ENCODE measurements at regions not wholly inside any gene's neighbourhood (a gene's known extent, or its start where the extent isn't known, plus 50 kb on each side); places are given as distances from the start of the nearest gene placed in this dataset.

DNA sequence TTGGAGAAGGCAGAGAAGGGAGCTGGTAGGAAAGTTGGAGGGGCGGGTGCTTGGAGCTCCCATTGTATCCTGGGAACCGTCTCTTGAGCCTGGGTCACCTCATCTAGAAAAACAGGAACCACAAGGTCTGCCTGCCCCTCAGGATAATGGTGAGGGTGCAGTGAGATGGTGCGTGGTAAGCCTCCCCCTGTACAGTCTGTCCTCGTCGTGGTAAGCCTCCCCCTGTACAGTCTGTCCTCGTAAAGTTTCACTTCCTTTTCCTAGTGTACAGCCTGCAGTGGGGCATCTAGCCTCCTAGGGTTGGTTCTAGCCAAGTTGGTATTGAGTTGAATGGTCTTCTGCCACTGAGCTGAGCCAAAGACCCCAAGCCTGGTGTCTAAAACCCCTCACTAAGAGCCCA, 66.5 kb upstream of the IGSF21 start:
- no peak overlapping the region for H2BK15ac ChIP-seq (ENCODE audit: low read length)
- no peak overlapping the region for H2AFZ ChIP-seq (ENCODE audit: low read length)
- no peak overlapping the region for H4K5ac ChIP-seq (ENCODE audit: insufficient read length, low read depth, low read length)
- WGBS, 2 experiments (ENCODE audit: extremely low coverage in 1 of 2, insufficient coverage in 1 of 2, insufficient read length in 1 of 2, insufficient replicate concordance in 2 of 2, low coverage in 1 of 2, low lambda C conversion rate in 2 of 2, missing lambda C conversion rate in 1 of 2) = 80% methylated on average over 5 of the region's 6 CpGs; no CpG with 5 or more reads in 1 of the 2 experiments
- H3K4ac ChIP-seq (replicated peaks; ENCODE audit: insufficient read length, low read depth, low read length) = no peak overlapping the region
- H3K56ac ChIP-seq (replicated peaks; ENCODE audit: insufficient read length, low read depth, low read length) = no peak overlapping the region
- H3K23me2 ChIP-seq (ENCODE audit: low read depth, low read length) = no peaks in the 10 kb centered on the region
- TF ChIP-seq KDM4A (IDR thresholded peaks at IDR 0.05; ENCODE audit: low read depth, low read length, severe bottlenecking) = no peak
- TF ChIP-seq EP300 (IDR thresholded peaks at IDR 0.05; ENCODE audit: borderline replicate concordance in 1 of 2, low read depth in 2 of 2, low read length in 2 of 2) = no peak
- TF ChIP-seq POLR2AphosphoS5 (IDR thresholded peaks at IDR 0.05; ENCODE audit: low read depth, low read length) = no peak
- TF ChIP-seq FOSL1 (IDR thresholded peaks at IDR 0.05; ENCODE audit: insufficient read depth, low read depth, low read length) = no peak
- no peak for TF ChIP-seq SIX5 (IDR thresholded peaks at IDR 0.05; ENCODE audit: low read depth, low read length)
- TF ChIP-seq EGR1 (IDR thresholded peaks at IDR 0.05; ENCODE audit: borderline replicate concordance, low read depth, low read length) = no peak
- no peak for TF ChIP-seq HDAC6 (IDR thresholded peaks at IDR 0.05; ENCODE audit: low read depth, low read length)
- no peak for TF ChIP-seq POU5F1 (IDR thresholded peaks at IDR 0.05; ENCODE audit: low read depth, low read length)
- TF ChIP-seq TCF12 (IDR thresholded peaks at IDR 0.05; ENCODE audit: low read depth, low read length) = no peak
- TF ChIP-seq EZH2 (IDR thresholded peaks at IDR 0.05; ENCODE audit: low read depth, low read length, severe bottlenecking) = no peak
- TF ChIP-seq CBX5 (IDR thresholded peaks at IDR 0.05; ENCODE audit: low read depth, low read length) = no peak
- TF ChIP-seq SP4 (IDR thresholded peaks at IDR 0.05; ENCODE audit: low read length) = no peak
- H3K36me3 ChIP-seq (ENCODE audit: control insufficient read depth in 2 of 4, insufficient read depth in 4 of 4, low read length in 3 of 4) = no peaks in the 10 kb centered on the region
- H2BK20ac ChIP-seq (ENCODE audit: low read length) = no peak overlapping the region
- no peak overlapping the region for H3K4me2 ChIP-seq (ENCODE audit: insufficient read depth in 1 of 2, low read depth in 2 of 2, low read length in 2 of 2)
- no peak overlapping the region for H3K9ac ChIP-seq (replicated peaks in 1 of 4; ENCODE audit: extremely low read depth in 1 of 4, low read depth in 3 of 4, low read length in 3 of 4)
- no peak overlapping the region for H4K91ac ChIP-seq (replicated peaks; ENCODE audit: insufficient read length, low read length)
- H3K23ac ChIP-seq (ENCODE audit: insufficient read length) = no peak overlapping the region
- no peak overlapping the region for H2BK120ac ChIP-seq (replicated peaks; ENCODE audit: low read depth, low read length)
- FAIRE-seq (no peak), DNase-seq (ENCODE audit: low read depth in 1 of 2, low spot score in 2 of 2) (no peak)
- no peak overlapping the region for H3K4me3 ChIP-seq (ENCODE audit: extremely low read depth in 1 of 4, insufficient read depth in 2 of 4, low read depth in 3 of 4, low read length in 4 of 4)
- no peaks in the 10 kb centered on the region for H3K4me1 ChIP-seq (replicated peaks in 1 of 4; ENCODE audit: control insufficient read depth in 3 of 4, insufficient read depth in 4 of 4, low read length in 3 of 4)
- H2AK5ac ChIP-seq (ENCODE audit: low read depth, low read length) = no peak overlapping the region
- H3K18ac ChIP-seq (ENCODE audit: extremely low read depth, low read length) = no peak overlapping the region
- ChIA-PET CTCF (ENCODE audit: partially characterized antibody) (interaction anchor here (0.7 to 2.4 kb wide), 30 partner anchors 7 to 515 kb away, joined by 3 to 10 read pairs (median 4); no protein-coding TSS in a partner anchor), POLR2A (ENCODE audit: partially characterized antibody) (no interaction called here)
- H4K20me1 ChIP-seq (replicated peaks in 1 of 2; ENCODE audit: control insufficient read depth in 1 of 2, insufficient read depth in 2 of 2, low read length in 2 of 2) = no peaks in the 10 kb centered on the region
- peaks cover 0 to 3% (median 0%) of the 10 kb centered on the region in 4 experiments; a peak in 3 of 7 replicates for H3K27me3 ChIP-seq (replicated peaks in 1 of 4; ENCODE audit: control insufficient read depth in 3 of 4, extremely low read depth in 1 of 4, insufficient read depth in 3 of 4, low read length in 3 of 4)
- H2BK12ac ChIP-seq (ENCODE audit: low read depth, low read length) = no peak overlapping the region
- H3K79me2 ChIP-seq (ENCODE audit: control insufficient read depth in 1 of 2, insufficient read depth in 2 of 2, low read length in 2 of 2) = no peaks in the 10 kb centered on the region
- H3K9me3 ChIP-seq (ENCODE audit: insufficient read depth in 2 of 2, low read depth in 1 of 2, low read length in 1 of 2) = no peaks in the 10 kb centered on the region
- no peak overlapping the region for H2BK5ac ChIP-seq (ENCODE audit: low read depth, low read length)
- H3K14ac ChIP-seq (ENCODE audit: insufficient read length) = no peak overlapping the region
- no peaks in the 10 kb centered on the region for H3K79me1 ChIP-seq (ENCODE audit: low read depth, low read length)
- H4K8ac ChIP-seq (ENCODE audit: extremely low read depth, insufficient read depth, low read length) = no peak overlapping the region
- no peak overlapping the region for H3K27ac ChIP-seq (ENCODE audit: low read depth, low read length)
